ENCODE measurements at regions not wholly inside any gene's neighbourhood (a gene's known extent, or its start where the extent isn't known, plus 50 kb on each side); places are given as distances from the start of the nearest gene placed in this dataset.

DNA sequence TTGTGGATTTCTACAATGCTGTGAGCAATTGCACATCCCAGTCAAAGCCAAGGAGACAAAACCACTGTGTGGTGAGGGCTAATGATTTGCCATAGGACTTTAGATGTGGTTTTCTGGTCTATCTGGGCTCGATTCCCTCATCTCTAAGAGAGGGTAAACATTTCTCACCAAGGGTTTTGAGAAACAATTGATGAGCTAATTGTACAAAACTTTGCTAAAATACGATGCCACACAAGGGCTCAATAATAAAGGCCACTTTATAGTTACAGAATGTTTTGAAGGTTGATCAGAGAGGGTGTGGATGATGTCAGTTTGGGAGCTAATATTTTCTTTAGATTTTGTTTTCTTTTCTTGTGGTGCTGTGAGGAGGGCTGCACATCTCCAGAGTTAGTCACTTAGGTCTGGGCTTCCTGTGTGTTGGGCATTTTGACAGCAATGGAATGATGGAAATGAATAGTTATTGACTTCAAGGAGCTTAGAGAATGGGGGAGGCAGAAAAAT lies 60.8 kb upstream of the SLC38A4 start:
- Histone ChIP-seq H3K9ac (ENCODE audit: low read length) (no peak overlapping the region), H3K4me2 (ENCODE audit: low read length) (no peak overlapping the region), H3K36me3 (ENCODE audit: control insufficient read depth in 1 of 2, insufficient read depth in 2 of 2, low read length in 2 of 2) (no peaks in the 10 kb centered on the region), H3K4me3 (replicated peaks in 1 of 2; ENCODE audit: low read depth in 1 of 2, low read length in 2 of 2) (no peak overlapping the region), H3K79me2 (ENCODE audit: insufficient read depth, low read length) (no peaks in the 10 kb centered on the region), H3K27me3 (ENCODE audit: insufficient read depth, low read length) (no peaks in the 10 kb centered on the region), H3K9me2 (ENCODE audit: insufficient read depth) (no peaks in the 10 kb centered on the region), H3K4me1 (ENCODE audit: control insufficient read depth in 1 of 2, insufficient read depth in 2 of 2, low read length in 2 of 2) (no peaks in the 10 kb centered on the region), H3K9me3 (ENCODE audit: control insufficient read depth in 1 of 2, insufficient read depth in 1 of 2, low read depth in 1 of 2, low read length in 2 of 2) (no peaks in the 10 kb centered on the region), H2AFZ (ENCODE audit: low read depth, low read length, poor library complexity, severe bottlenecking) (no peak overlapping the region), H3K27ac (ENCODE audit: low read depth, low read length) (no peak overlapping the region), H4K20me1 (ENCODE audit: insufficient read depth) (no peaks in the 10 kb centered on the region)
- TF ChIP-seq, protein P1, sequence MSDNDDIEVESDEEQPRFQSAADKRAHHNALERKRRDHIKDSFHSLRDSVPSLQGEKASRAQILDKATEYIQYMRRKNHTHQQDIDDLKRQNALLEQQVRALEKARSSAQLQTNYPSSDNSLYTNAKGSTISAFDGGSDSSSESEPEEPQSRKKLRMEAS (IDR thresholded peaks at IDR 0.05) = no peak
- TF ChIP-seq YY1 (IDR thresholded peaks at IDR 0.05; ENCODE audit: extremely low read depth, insufficient replicate concordance, low read depth, low read length) (no peak), CBX3 (IDR thresholded peaks at IDR 0.05; ENCODE audit: low read depth) (no peak), POLR2A (IDR thresholded peaks at IDR 0.05; ENCODE audit: borderline replicate concordance, extremely low read depth, insufficient read depth, insufficient read length) (no peak), ZFX (IDR thresholded peaks at IDR 0.05) (no peak), ZNF274 (IDR thresholded peaks at IDR 0.05; ENCODE audit: low read depth, low read length) (no peak), SP1 (IDR thresholded peaks at IDR 0.05; ENCODE audit: low read depth) (no peak), EGR1 (IDR thresholded peaks at IDR 0.05; ENCODE audit: low read depth) (no peak), RAD21 (IDR thresholded peaks at IDR 0.05; ENCODE audit: low read depth) (no peak), EZH2 (IDR thresholded peaks at IDR 0.05) (no peak), EZH2phosphoT487 (IDR thresholded peaks at IDR 0.05; ENCODE audit: borderline replicate concordance) (no peak), TCF7L2 (IDR thresholded peaks at IDR 0.05; ENCODE audit: borderline replicate concordance, extremely low read depth, insufficient read depth, insufficient read length) (no peak)
- intact Hi-C loops (cut with micrococcal nuclease) = no loop called here
- BruUV-seq (replicated peaks) = no TSS peak
- no peak for ATAC-seq
- CTCF ChIA-PET = no interaction called here
- POLR2A ChIA-PET = no interaction called here
- RAD21 ChIA-PET (ENCODE audit: low non-redundant PET in 1 of 2, low total read pairs in 2 of 2, uncharacterized antibody in 2 of 2, unreplicated experiment in 2 of 2) = no interaction called here
- no peak for DNase-seq (ENCODE audit: low read depth, low spot score)

DNA sequence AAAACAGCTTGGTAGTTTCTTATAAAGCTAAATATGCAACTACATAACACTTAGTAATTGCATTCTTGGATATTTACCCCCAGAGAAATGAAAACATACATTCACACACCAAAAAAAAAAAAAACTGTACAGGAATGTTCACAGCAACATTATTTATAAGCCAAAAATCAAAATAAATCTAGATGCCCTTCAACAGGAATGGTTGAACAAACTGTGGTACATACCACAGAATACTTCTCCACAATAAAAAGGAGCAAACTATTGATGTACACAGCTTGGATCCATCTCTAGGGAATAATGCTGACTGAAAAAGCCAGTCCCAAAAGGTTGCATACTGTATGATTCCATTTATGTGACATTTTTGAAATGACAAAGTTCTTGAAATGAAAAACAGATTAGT lies 62.1 kb upstream of the SLC38A4 start:
- DNase-seq (ENCODE audit: low read depth, low spot score) = no peak
- H3K27me3 ChIP-seq (ENCODE audit: insufficient read depth, low read length) = no peaks in the 10 kb centered on the region
- H3K36me3 ChIP-seq (ENCODE audit: control insufficient read depth in 1 of 2, insufficient read depth in 2 of 2, low read length in 2 of 2) = no peaks in the 10 kb centered on the region
- H2AFZ ChIP-seq (ENCODE audit: low read depth, low read length, poor library complexity, severe bottlenecking) = no peak overlapping the region
- BruUV-seq (replicated peaks) = no TSS peak
- no peak overlapping the region for H3K9ac ChIP-seq (ENCODE audit: low read length)
- no peaks in the 10 kb centered on the region for H3K9me3 ChIP-seq (ENCODE audit: control insufficient read depth in 1 of 2, insufficient read depth in 1 of 2, low read depth in 1 of 2, low read length in 2 of 2)
- H3K79me2 ChIP-seq (ENCODE audit: insufficient read depth, low read length) = no peaks in the 10 kb centered on the region
- ChIA-PET CTCF (no interaction called here), POLR2A (interaction anchor here (0.7 kb wide), 1 partner anchor 1082 kb away, joined by 3 read pairs; no protein-coding TSS in a partner anchor), RAD21 (ENCODE audit: low non-redundant PET in 1 of 2, low total read pairs in 2 of 2, uncharacterized antibody in 2 of 2, unreplicated experiment in 2 of 2) (no interaction called here)
- no peaks in the 10 kb centered on the region for H4K20me1 ChIP-seq (ENCODE audit: insufficient read depth)
- no peak overlapping the region for H3K27ac ChIP-seq (ENCODE audit: low read depth, low read length)
- H3K4me3 ChIP-seq (replicated peaks in 1 of 2; ENCODE audit: low read depth in 1 of 2, low read length in 2 of 2) = no peak overlapping the region
- no peak overlapping the region for H3K4me2 ChIP-seq (ENCODE audit: low read length)
- no peaks in the 10 kb centered on the region for H3K9me2 ChIP-seq (ENCODE audit: insufficient read depth)
- ATAC-seq = no peak
- no peaks in the 10 kb centered on the region for H3K4me1 ChIP-seq (ENCODE audit: control insufficient read depth in 1 of 2, insufficient read depth in 2 of 2, low read length in 2 of 2)
- TF ChIP-seq ZNF274 (IDR thresholded peaks at IDR 0.05; ENCODE audit: low read depth, low read length) (no peak), EZH2 (IDR thresholded peaks at IDR 0.05) (no peak)
- intact Hi-C loops (cut with micrococcal nuclease) = no loop called here
